WTC11 (cell line): ENCODE measurements at regions not wholly inside any gene's neighbourhood (a gene's known extent, or its start where the extent isn't known, plus 50 kb on each side); places are given as distances from the start of the nearest gene placed in this dataset.
"Not testable (repeated sequence)": the region's sequence is repeated elsewhere in the genome, so short reads cannot be mapped to it uniquely, and the experiment has no call there.

Experiments used
- ATAC-seq: fragments of 200-7000 bp; cut with Tn5 transposase; 2 replicates; pipeline ENCODE4 v1.10.0; 2021; ENCODE audit warnings: mild to moderate bottlenecking, moderate library complexity
- CTCF ChIA-PET: fragments of 300-600 bp; sonication (Branson Sonifier 250); formaldehyde crosslinking; loops from one replicate; lab custom pipeline; 2021; ENCODE audit warnings: antibody characterized with exemption; lab: Charles Lee
- POLR2A ChIA-PET: fragments of 350-600 bp; sonication (Branson Sonifier 250); formaldehyde crosslinking; loops from one replicate; lab custom pipeline; 2021; ENCODE audit warnings: antibody characterized with exemption; lab: Charles Lee
- DNase-seq: peaks from one replicate; pipeline ENCODE4 v3.0.0; 2021; ENCODE audit warnings: low spot score
- H3K27ac Mint-ChIP-seq: 2 replicates; pipeline ENCODE4 v1.8.0; 2021; ENCODE audit warnings: mixed read lengths
- H3K27me3 Mint-ChIP-seq: 2 replicates; pipeline ENCODE4 v1.8.0; 2021; ENCODE audit warnings: low read depth, mild to moderate bottlenecking, moderate library complexity, mixed read lengths
- H3K36me3 Mint-ChIP-seq: 2 replicates; pipeline ENCODE4 v1.8.0; 2021; ENCODE audit warnings: mixed read lengths
- H3K4me1 Mint-ChIP-seq: 2 replicates; pipeline ENCODE4 v1.8.0; 2022; ENCODE audit warnings: mixed read lengths
- H3K4me3 Mint-ChIP-seq: 2 replicates; pipeline ENCODE4 v1.8.0; 2021; ENCODE audit warnings: mild to moderate bottlenecking, moderate library complexity, mixed read lengths
- H3K9me3 Mint-ChIP-seq: 2 replicates; pipeline ENCODE4 v1.8.0; 2021; ENCODE audit warnings: mixed read lengths
- SP1 ChIP-seq: sonication (generic); formaldehyde crosslinking; conservative IDR thresholded peaks from 2 replicates; pipeline ENCODE4 v1.8.1; 2022; ENCODE audit warnings: missing genetic modification reagents

GRCh38 chr21:5128261-5128660 lies 5393.1 kb upstream of the TPTE start:
- CTCF ChIA-PET, H3K4me1 Mint-ChIP-seq, H3K36me3 Mint-ChIP-seq, H3K9me3 Mint-ChIP-seq, H3K27ac Mint-ChIP-seq, POLR2A ChIA-PET, H3K27me3 Mint-ChIP-seq: not testable (repeated sequence)
- peak; percentile 60 for TF ChIP-seq SP1
- peak; percentile 89 for ATAC-seq
- DNase-seq = peak; percentile 98
- peak overlapping the region; percentile 47 for H3K4me3 Mint-ChIP-seq

- H3K4me3 Mint-ChIP-seq, POLR2A ChIA-PET, H3K36me3 Mint-ChIP-seq, ATAC-seq, H3K4me1 Mint-ChIP-seq, H3K27ac Mint-ChIP-seq, H3K9me3 Mint-ChIP-seq, H3K27me3 Mint-ChIP-seq, CTCF ChIA-PET, DNase-seq: not testable (repeated sequence)
Observed at GRCh38 chr21:5133824-5134223, 5387.6 kb upstream of the TPTE start.

- POLR2A ChIA-PET, DNase-seq, H3K27ac Mint-ChIP-seq, H3K27me3 Mint-ChIP-seq, H3K9me3 Mint-ChIP-seq, CTCF ChIA-PET, H3K4me3 Mint-ChIP-seq, H3K36me3 Mint-ChIP-seq, H3K4me1 Mint-ChIP-seq, ATAC-seq: not testable (repeated sequence)
Observed at GRCh38 chr21:5136406-5136805, 5385.0 kb upstream of the TPTE start.

GRCh38 chr21:5137006-5137405 lies 5384.4 kb upstream of the TPTE start:
- H3K36me3 Mint-ChIP-seq, H3K27ac Mint-ChIP-seq, H3K27me3 Mint-ChIP-seq, H3K4me3 Mint-ChIP-seq, H3K9me3 Mint-ChIP-seq, POLR2A ChIA-PET, ATAC-seq, DNase-seq, CTCF ChIA-PET, H3K4me1 Mint-ChIP-seq: not testable (repeated sequence)

- POLR2A ChIA-PET, ATAC-seq, DNase-seq, CTCF ChIA-PET, H3K4me3 Mint-ChIP-seq, H3K4me1 Mint-ChIP-seq, H3K27me3 Mint-ChIP-seq, H3K36me3 Mint-ChIP-seq, H3K9me3 Mint-ChIP-seq, H3K27ac Mint-ChIP-seq: not testable (repeated sequence)
Observed at GRCh38 chr21:5138687-5139086, 5382.7 kb upstream of the TPTE start.

GRCh38 chr21:5139528-5139927 lies 5381.9 kb upstream of the TPTE start:
- H3K36me3 Mint-ChIP-seq, H3K4me1 Mint-ChIP-seq, DNase-seq, H3K27ac Mint-ChIP-seq, CTCF ChIA-PET, H3K27me3 Mint-ChIP-seq, H3K9me3 Mint-ChIP-seq, POLR2A ChIA-PET, H3K4me3 Mint-ChIP-seq, ATAC-seq: not testable (repeated sequence)

GRCh38 chr21:5143011-5143410 lies 5378.4 kb upstream of the TPTE start:
- ATAC-seq, H3K4me3 Mint-ChIP-seq, H3K27ac Mint-ChIP-seq, CTCF ChIA-PET, H3K9me3 Mint-ChIP-seq, POLR2A ChIA-PET, DNase-seq, H3K27me3 Mint-ChIP-seq, H3K4me1 Mint-ChIP-seq, H3K36me3 Mint-ChIP-seq: not testable (repeated sequence)

- H3K9me3 Mint-ChIP-seq, H3K4me1 Mint-ChIP-seq, H3K27me3 Mint-ChIP-seq, H3K4me3 Mint-ChIP-seq, CTCF ChIA-PET, H3K36me3 Mint-ChIP-seq, POLR2A ChIA-PET, H3K27ac Mint-ChIP-seq, DNase-seq, ATAC-seq: not testable (repeated sequence)
Observed at GRCh38 chr21:5144731-5145130, 5376.7 kb upstream of the TPTE start.

- H3K4me1 Mint-ChIP-seq, CTCF ChIA-PET: not testable (repeated sequence)
Observed at GRCh38 chr21:5147685-5148084, 5373.7 kb upstream of the TPTE start.

GRCh38 chr21:5149222-5149621 lies 5372.2 kb upstream of the TPTE start:
- H3K36me3 Mint-ChIP-seq, H3K27me3 Mint-ChIP-seq, DNase-seq, H3K4me3 Mint-ChIP-seq, CTCF ChIA-PET, H3K27ac Mint-ChIP-seq, ATAC-seq, H3K4me1 Mint-ChIP-seq, H3K9me3 Mint-ChIP-seq, POLR2A ChIA-PET: not testable (repeated sequence)

More at GRCh38 chr21:5147685-5148084, 5373.7 kb upstream of the TPTE start:
- peak; percentile 91 for ATAC-seq
- H3K36me3 Mint-ChIP-seq, H3K9me3 Mint-ChIP-seq, H3K4me3 Mint-ChIP-seq, H3K27me3 Mint-ChIP-seq, POLR2A ChIA-PET, H3K27ac Mint-ChIP-seq: not testable (repeated sequence)
- peak; percentile 42 for DNase-seq

GRCh38 chr21:5153842-5154640 lies 5367.3 kb upstream of the TPTE start:
- H3K4me1 Mint-ChIP-seq, H3K36me3 Mint-ChIP-seq, H3K9me3 Mint-ChIP-seq, H3K4me3 Mint-ChIP-seq, H3K27ac Mint-ChIP-seq, H3K27me3 Mint-ChIP-seq, CTCF ChIA-PET, POLR2A ChIA-PET: not testable (repeated sequence)
- DNase-seq (peak; percentile 16), ATAC-seq (peak; percentile 12)
